ENCODE measurements at regions not wholly inside any gene's neighbourhood (a gene's known extent, or its start where the extent isn't known, plus 50 kb on each side); places are given as distances from the start of the nearest gene placed in this dataset.
"Not testable (repeated sequence)": the region's sequence is repeated elsewhere in the genome, so short reads cannot be mapped to it uniquely, and the experiment has no call there.

- DNase-seq: no peak
Measured at GRCh38 chr6:11845664-11846577, 67.3 kb upstream of the ADTRP start.

- not testable (repeated sequence) for DNase-seq
Measured at GRCh38 chr6:11842795-11843194, 64.2 kb upstream of the ADTRP start.

GRCh38 chr6:11835065-11835464 lies 56.5 kb upstream of the ADTRP start:
- no peak for DNase-seq

- peak in 1 of 2 experiments; percentile 11 for DNase-seq
Measured at GRCh38 chr6:11833626-11834592, 55.3 kb upstream of the ADTRP start.

GRCh38 chr6:11831653-11832052 lies 53.0 kb upstream of the ADTRP start:
- no peak for DNase-seq

GRCh38 chr6:11830520-11830919 lies 51.9 kb upstream of the ADTRP start:
- no peak for DNase-seq

- no peak for DNase-seq
Measured at GRCh38 chr6:11830105-11830504, 51.5 kb upstream of the ADTRP start.

GRCh38 chr6:11828262-11828870 lies 49.8 kb upstream of the ADTRP start:
- no peak for DNase-seq
